T-helper 1 cell (primary cell): ENCODE measurements at regions not wholly inside any gene's neighbourhood (a gene's known extent, or its start where the extent isn't known, plus 50 kb on each side); places are given as distances from the start of the nearest gene placed in this dataset.

Experiments used
- DNase-seq, 5 donors: peaks; one replicate each; pipeline ENCODE4 v3.0.0-alpha.2; 2012 to 2020

DNA sequence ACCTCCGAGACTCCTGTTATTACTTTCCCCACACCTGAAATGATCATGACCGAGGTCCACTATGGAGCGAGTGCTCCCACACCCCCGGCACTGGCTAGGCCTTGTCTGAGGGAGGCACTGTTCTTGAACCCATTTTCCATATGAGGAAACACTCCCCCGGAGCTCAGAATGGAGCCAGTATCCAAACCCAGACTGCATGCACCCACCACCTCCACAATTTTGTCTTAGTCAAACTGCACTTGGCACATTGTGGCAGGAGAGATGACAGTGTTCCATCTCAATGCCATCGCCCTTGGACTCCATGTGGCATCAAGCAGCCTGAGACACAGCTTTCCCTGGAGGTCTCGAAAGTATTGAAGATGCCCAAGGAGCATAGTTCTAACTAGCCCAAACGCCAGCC, 154.1 kb downstream of the NUP210 start:
- DNase-seq = no peak

DNA sequence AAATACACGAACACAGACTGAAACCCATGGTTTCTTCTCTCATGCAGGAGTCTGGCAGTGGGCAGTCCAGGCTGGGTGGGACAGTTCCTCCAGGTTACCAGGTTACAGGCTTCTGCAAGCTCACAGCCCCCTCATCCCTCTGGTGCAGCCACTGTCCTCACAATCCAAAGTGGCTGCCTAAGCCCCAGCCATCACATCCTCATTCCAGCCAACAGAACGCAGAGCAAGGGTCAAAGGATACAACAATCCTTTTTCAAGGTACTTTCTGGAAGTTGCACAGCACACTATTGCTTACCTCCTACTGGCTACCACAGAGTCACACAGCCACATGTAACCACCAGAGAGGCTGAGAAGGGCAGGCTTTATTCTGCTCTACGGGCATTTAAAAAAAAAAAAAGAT, 154.6 kb downstream of the NUP210 start:
- DNase-seq = no peak

DNA sequence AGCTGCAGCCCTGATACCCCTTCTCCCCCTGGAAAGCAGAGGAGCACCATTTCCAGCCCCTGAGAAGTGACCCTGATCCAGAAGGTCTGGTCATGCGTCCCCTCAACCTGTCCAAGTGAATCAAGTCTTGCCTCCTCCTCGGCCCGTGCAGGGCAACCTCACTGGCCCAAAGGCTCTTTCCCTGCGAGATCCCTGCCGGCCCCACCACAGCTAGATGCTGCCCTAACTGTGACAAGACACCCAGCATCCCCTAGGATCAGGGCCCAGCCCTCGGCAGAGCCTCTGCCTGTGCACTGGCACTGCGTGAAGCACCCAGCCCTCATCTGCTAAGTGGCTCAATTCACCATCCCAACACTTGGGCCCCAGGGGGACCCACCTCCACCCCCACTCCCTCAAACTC, 155.1 kb downstream of the NUP210 start:
- DNase-seq = no peak

DNA sequence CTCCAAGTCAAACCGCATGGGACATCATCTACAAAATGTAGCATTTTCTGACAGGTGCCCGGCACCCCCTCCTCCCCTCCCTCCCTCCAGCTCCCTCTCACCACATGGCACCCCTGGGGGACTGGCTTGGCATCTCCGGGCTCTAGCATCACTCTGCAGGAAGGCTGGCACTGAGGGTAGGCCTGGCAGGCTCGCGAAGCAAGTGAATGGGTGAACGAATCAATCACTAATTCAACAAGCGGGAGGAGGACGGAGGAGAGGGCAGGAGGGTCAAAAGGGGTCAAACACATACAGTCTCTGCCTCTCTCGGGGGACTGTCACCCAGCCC, 155.7 kb downstream of the NUP210 start:
- no peak for DNase-seq

DNA sequence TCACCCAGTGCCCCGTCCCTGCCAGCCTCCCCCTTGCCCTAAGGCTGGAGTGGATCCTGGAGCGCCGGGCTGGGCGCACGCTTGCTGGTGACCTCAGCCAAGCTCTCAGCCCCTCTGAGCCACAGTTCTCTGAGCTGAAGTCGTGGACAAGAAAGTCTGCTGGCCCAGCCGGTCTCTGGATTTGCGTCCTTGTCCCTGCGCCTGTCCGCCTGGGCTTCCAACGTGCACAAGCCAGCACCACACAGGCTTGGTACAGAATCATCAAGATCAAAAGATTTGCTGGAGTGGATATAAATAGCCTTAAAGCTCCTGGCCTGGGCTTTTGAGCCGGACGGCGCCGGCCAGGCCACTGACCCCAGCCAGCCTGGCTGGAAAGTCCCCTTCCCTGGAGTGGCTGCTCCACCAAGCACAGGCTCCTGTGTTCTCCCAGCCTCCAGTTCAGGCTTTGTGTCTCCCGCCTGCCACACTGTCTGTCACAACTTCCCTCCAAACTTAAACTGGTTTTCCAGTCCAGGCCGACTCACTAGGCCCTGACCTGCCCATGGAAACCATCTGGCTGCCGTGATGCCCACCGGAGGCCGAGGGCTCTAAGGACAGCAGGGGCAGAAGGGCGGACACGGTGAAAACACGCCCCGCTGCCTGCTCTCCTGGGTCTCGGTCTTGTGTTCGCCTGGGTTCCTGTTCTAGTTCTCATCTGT, 156.2 kb downstream of the NUP210 start:
- DNase-seq = no peak

DNA sequence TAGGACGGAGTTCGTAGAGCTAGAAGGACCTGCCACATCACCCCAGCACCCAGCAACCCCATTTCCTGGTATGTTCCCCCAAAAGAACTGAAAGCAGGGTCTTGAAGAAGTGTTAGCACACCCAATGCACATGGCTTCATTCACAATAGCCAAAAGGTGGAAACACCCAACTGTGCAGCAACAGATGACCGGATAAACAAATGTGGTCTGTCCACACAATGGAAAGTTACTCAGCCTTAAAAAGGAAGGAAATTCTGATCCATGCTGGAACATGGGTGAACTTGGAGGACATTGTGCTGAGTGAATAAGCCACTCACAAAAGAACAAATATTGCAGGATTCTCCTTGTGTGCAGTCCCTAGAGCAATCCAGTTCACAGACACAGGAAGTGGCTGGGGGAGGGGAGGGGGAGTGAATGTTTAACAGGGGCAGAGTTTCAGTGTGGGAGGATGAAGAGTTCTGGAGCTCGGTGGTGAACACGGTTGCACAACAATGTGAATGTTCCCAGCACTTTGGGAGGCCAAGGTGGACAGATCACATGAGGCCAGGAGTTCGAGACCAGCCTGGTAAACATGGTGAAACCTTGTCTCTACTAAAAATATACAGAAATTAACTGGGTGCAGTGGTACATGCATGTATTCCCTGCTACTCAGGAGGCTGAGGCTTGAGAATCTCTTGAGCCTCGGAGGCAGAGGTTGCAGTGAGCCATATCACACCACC, 157.5 kb downstream of the NUP210 start:
- no peak for DNase-seq

DNA sequence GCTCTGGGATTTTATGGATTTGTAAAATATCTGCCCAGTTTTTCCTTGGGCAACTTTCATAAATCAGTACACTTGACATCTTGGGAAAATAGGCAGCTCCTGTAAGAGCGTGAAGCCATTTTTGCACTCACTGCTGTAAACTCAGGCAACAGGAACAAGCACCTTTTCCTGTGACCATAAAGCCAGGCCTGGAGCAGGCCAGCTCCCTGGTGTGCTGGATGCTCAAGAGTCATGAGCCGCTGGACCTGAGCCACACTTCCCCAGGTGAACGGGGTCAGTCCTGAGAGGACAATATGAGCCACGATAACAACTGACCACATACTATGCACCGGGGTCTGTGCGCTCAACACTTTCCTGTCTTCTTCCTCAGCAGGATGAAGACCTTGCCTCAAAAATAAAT, 158.2 kb downstream of the NUP210 start:
- no peak for DNase-seq

DNA sequence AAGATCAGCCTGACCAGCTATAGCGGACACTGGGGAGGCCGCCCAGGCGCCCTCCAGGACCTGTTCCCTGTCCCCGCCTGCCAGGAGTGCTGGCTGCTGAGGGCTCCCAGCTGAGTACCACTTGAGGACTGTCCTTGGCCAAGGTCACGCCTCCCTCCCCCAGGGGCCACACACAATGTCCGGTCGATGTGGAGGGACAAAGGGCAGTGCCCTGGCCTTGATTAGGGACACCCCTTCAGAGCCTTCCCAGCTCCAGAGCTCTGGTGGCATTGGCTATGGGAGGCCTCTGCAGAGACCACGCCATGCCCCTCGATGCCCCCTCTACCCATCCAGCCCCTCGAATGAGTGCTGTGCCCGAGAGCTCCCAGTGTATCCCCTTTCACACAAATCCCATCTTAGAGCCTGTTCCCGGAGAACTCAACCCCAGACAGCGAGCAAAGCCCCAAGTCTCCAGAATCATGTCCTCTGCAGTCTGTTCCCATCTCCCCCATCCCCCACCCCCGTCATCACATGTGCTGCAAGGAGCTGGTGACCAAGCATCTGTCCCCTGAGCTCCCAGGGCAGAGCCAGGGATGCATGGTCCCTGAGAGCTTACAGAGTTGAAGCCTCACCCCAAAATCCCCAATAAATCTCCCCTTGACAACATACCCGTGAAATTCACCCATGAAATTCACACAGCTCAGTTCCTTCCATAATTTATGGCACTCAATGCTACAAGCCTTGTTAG, 158.9 kb downstream of the NUP210 start:
- DNase-seq = no peak

DNA sequence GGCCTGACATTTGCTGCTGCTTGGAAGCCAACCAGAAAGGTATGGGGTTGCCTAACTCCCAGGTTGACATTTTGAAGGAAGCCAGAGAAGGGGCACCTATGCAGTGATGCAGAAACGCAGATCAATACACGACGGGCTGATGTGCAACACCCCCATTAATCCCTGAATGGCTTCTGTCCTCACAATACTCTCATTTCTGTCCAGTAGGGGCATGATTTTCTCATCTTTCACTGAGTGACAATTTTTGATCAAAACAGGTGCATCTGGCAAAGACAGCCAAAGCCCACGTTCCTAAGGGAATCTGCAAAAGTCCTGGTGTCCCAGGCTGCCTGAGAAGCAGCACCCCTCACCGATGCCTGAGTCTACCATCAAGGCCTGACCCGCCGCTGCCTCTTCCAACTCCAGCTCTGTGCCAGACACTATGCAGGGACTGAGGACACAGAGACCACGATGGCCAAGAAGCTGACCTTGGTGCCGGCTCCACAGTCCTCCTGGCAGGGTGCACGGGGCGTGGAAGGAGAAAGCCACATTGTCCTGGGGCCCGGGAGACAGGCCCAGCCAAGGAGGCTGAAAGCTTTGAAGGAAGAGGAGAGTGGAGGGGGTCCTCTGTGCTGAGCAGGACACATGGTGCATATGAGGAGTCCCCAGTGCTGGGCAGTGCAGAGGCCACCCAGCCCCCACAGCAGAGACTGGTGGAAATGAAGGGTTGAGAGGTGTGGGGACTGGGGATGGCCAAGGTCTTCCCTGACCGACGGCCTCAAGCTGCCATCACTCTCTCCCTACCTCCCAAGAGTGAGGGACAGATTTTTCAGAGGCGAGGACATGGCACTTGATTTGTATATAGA, 159.6 kb downstream of the NUP210 start:
- DNase-seq = no peak

DNA sequence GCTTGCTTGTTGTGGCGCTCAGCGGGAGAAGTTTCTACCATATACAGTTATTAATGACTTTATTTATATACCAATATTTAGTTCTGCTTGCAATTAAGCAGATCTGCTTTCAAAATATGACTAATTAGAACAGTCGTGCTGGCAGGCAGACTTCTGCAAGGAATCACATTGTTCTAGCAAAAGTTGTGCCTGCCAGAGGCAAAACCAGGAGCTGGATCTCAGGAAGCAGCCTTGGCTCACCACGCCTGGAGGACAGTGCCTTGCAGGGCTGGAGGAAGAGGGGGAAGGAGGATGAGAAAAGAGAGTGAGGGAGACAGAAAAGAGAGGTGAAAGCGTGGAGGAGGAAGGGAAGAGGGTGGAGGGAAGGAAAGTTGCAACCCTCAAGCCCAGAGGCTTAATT, 160.3 kb downstream of the NUP210 start:
- no peak for DNase-seq

DNA sequence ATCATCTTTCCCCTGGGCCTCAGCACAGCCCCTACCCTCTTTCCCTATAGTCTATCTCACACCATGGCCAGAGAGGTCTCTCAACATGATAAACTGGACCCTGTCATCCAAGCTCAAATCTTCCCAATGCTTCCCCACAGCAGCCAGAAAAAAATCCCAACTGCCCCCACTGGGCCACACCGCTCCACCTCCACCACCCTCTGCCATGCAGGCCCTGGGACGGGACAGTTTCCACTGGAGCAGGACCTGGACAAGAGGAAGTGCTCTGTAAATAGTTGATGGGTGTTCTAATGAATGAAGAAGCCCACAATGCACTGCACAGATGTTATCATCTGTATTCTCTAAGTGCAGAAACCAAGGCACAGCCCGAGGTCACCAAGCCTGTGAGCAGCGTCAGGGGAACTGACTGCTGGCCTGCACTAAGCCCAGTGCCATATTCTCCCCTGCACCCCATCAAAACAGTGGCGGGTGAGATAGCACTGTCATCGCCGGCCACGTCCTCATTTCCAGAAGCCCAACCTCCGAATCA, 161.1 kb downstream of the NUP210 start:
- no peak for DNase-seq

DNA sequence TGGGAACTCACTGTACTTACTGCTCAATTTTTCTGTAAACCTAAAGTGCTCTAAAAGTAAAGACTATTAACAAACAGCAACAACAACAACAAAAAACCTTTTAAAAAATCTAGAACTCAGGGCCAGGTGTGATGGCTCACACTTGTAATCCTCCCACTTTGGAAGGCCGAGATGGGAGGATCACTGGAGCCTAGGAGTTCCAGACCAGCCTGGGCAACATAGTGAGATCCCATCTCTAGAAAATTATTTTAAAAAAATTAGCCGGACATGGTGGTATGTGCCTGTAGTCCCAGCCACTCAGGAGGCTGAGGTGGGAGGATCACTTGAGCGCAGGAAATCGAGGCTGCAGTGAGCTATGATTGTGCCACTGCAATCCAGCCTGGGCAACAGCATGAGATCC, 161.8 kb downstream of the NUP210 start:
- DNase-seq = no peak

DNA sequence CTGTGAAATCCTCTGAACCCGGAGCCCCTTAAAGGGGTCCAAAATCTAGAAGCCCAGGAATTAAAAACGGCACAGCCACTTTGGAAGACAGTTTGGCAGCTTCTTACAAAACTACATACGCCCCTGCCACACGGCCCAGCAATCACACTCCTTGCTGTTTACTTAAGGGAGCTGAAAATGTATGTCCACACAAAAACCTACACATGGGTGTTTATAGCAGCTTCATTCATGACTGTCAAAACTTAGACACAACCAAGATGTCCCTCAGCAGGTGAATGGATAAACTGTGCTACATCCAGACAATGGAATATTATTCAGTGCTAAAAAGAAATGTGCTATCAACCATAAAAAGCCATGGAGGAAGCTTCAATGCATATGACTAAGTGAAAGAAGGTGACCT, 162.5 kb downstream of the NUP210 start:
- no peak for DNase-seq

DNA sequence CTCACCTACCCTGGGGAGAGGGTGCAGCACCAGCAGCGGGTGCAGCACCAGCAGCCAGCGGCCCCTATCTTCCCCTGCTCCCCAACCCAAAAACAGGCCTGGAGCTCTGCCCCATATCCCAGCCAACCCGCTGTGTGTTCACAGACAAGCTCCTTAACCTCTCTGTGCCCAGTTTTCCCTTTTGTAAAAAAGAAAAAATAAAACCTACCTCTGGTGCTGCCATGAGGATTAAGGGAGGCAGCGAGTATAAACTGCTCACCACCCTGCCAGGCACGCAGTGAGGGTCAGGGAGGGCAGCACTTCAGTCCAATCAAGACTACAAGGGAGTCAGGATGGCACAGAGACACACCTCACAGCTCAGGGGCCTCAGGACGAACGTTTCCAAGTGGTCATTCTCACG, 163.3 kb downstream of the NUP210 start:
- DNase-seq = no peak

DNA sequence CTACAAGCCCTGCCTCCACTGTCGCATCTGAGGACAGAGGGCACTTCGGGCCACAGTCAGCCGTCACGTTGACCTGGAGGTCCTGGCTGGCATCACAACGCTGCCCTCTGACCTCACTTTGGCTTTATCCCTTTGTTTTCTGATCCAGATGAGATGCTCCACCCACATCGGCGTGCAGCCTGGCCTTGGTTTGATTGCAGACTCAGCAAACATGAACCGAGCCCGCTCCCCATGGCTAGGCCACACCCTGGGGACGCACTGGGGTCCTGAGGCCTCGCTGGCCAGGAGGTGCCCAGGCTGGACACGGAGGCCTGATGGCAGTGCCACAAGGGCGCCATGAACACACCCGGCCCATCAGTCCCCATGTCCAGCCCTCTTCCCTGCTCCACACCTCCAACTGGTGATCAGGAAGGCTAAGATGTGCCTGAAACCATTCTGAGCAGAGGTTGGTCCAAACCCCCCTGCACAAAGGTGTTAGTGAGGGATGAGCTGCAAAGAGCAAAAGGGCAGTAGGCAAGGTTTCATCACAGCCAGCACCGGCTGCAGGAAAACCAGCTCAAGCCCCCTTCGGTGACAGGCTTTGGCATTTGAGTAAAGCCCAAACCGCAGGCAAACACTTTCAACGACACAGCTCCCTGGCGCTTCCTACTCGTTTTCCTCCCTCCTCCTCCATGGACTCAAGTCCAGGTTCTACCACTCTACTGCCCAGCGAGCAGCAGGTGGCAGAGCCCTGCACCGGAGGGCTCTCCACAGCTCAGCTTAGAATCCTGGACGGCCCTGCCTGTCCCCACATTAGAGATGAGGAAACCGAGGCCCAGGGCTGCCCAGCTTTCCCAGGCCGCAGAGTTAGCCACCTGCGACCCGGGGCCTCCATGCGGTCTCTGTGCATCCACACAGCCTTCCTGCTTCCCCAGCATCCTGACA, 165.8 kb downstream of the NUP210 start:
- no peak for DNase-seq

DNA sequence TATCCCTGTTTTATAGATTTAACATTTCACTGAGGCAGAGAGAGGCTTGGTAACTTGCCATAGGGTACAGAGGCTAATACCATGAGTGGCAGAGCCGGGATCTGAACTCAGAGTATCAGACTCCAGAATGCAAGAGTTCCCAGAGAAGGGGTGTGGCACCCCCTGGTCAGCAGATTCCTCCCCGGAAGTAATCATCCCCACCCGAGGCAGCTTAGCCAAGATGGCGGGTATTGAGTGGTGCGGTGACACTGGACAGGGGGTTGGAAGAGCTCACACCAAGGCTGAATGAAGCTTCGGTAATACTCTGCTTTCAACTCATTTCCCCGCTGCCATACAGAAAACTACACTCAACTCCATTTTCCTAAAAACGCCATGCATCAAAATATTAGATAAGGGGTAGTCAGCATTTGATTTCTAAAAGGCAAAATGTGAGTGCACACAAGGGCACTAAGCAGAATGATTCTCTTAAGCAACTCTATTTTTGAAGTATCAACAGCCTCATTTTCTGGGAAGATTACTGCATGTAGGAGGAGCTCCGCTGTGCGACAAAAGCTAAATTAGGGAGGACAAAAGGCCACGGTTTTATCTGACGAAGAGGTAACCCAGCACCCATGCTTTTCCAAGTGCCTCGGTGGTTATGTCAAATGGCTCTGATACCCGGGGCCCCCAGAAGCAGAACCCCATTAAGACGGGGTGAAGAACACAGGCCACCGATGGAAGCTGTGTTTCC, 166.7 kb downstream of the NUP210 start:
- no peak for DNase-seq

DNA sequence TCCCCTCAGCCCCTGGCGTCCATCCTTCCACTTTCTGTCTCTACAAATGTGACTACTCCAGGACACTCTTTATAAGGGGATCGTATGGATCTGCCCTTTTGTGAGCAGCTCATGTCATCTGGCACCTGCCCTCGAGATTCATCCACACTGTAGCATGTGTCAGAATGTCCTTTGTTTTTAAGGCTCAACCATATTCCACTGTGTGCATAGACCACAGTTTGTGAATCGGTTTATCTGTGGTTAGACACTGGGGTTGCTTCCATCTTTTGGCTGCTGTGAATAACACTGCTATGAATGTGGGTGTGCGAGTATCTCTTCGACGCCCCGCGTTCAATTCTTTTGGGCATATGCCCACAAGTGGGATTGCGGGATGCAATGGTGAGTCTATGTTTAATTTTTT, 167.9 kb downstream of the NUP210 start:
- DNase-seq = no peak

DNA sequence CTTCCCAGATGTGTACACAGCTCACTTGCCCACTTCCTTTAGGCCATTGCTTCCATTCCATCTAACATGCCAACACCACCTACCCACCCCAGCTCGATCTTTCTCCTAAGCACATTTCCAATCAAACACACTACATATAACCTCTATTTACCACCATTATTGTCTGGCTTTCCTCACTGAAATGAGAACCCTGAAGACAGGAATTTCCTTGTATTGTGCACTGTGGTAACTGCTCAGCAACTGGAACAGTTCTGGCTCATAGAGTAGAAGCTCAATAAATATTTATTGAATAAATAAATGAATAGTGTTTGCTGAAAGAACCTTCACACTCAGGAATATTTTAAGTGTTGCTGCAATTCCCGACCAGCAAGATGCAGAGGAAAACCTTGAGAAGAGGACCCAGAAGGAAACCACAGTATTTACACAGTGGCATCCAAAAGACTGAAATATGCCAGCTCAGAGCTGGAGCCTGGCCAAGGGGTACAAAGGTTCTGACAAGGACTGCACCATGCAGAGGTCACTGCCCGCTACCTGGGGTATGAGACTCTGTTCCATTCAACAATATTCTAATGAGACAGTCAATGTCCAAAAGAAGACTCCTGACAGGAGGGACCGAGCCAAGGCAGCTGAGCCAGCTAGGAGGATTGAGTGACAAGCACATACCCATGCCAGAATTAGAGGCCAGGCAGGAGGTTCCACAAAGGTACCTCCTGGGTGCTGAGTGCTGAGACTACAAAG, 168.8 kb downstream of the NUP210 start:
- DNase-seq = no peak

DNA sequence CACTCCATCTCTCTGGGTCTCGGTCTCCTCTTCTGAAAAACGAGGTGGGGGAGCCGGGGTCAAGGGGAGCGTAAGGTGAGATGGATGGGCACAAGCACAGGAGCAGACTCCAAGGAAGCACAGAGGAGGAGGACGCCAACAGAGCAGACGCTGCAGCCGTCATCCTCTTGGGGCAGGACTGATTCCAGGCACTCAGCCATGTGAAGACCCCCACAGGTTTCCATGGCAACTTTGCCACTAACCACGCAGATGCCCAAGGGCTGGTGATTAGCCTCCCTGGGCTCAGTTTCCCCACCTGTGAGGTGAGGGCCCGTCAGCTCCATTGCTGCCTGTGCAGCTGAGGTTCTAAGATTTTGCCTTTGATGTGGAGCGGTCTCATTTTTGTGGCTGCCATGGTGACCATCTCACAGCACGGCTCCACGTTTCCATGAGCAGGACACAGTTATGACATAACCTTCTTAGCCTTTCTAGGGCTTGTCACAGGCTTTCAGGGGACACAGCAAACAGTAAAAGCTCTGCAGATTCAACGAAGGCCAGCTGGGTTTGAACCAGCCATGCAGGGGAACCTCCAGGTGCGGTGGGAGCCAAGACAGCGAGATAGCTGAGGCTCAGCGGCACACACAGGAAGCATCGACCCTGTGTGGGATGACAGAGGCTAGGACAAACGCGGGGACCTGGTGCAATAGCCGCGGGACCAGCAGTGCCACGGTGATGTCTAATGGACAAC, 170.3 kb downstream of the NUP210 start:
- no peak for DNase-seq

DNA sequence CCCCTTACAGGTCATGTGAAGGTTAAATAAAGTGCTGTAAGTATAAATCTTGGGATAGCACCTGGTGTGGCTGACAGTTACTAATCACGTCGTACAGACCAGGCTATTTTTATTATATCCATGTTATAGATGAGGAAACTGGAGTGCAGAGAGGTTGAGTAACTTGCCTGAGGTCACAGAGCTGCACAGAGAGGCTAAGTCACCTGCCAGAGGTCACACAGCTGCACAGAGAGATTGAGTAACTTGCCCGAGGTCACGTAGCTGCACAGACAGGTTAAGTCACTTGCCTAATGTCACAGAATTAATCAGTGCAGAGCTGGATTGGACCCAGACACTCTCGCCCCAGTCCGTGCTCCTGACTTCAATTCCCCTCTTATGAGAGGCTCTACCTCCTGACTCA, 171.5 kb downstream of the NUP210 start:
- DNase-seq = no peak
